ENCODE measurements at regions not wholly inside any gene's neighbourhood (a gene's known extent, or its start where the extent isn't known, plus 50 kb on each side); places are given as distances from the start of the nearest gene placed in this dataset.

DNA sequence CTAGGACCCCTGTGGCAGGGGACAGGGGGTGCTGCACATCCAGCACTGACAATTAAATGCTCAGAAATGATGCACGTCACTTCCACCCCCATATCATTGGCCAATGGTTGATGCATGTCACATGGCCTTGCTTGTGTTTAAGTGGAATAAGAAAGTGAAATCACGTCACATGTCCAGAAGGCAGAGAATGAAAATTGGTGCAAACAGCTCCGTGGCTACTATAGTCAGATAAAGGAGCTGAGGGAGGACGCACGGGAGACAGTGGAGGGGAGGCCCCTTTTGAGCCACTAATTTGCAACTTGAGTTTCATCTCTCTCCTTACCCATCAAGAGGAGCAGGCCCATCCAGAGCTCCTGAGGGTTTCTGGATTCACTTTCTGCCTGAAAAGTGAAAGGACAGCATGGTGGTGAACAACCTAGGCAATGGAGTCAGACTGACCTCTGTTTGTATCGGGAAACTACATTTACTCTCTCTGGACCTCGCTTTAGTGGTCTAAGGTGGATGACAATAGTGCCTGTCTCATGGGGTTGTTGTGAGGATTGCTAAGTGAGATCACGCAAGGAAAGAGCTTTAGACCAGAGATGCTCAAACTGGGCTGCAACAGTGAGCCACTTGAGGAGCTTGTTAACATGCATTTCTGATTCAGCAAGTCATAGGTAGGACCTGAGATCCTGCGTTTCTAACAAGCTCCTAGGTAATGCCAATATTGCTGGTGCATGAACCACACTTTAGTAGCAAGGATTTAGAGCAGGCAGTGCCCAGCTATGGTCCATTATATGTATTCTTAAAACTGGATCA, 133.9 kb upstream of the ADRA1B start:
- no peak for TF ChIP-seq CTCF (IDR thresholded peaks at IDR 0.05)
- TF ChIP-seq POLR2AphosphoS5 (IDR thresholded peaks at IDR 0.05) = no peak
- no peak for TF ChIP-seq POLR2A (IDR thresholded peaks at IDR 0.05)
- TF ChIP-seq EP300 (IDR thresholded peaks at IDR 0.05) = no peak

Measured in gastroesophageal sphincter (tissue), 3 donors.